IMR-90 (cell line): ENCODE measurements at regions not wholly inside any gene's neighbourhood (a gene's known extent, or its start where the extent isn't known, plus 50 kb on each side); places are given as distances from the start of the nearest gene placed in this dataset.

ENCODE experiments used
- ATAC-seq: fragments of 200-7000 bp; cut with Tn5 transposase; 2 replicates; pipeline ENCODE4 v1.9.1; 2020; ENCODE audit warnings: low read depth, mild to moderate bottlenecking, moderate library complexity
- BruUV-seq: library from RNA; stranded (reverse); fragments of 400-500 nt; replicated peaks from 2 replicates; lab custom pipeline; 2021; lab: Mats Ljungman, UMichigan
- CTCF ChIA-PET: fragments of 300-600 bp; formaldehyde crosslinking; extraction: SDS; loops from one replicate; lab custom pipeline; 2021; ENCODE audit warnings: antibody characterized with exemption; lab: Yijun Ruan, JAX
- POLR2A ChIA-PET: fragments of 300-600 bp; sonication (Branson Sonifier 250); formaldehyde crosslinking; loops from one replicate; lab custom pipeline; 2022; ENCODE audit warnings: antibody characterized with exemption; ENCODE audit not compliant: unreplicated experiment; lab: Charles Lee
- DNase-seq: peaks from one replicate; pipeline ENCODE4 v3.0.0; 2013
- H2AFZ ChIP-seq: replicated peaks from 2 replicates; pipeline ENCODE3; 2013; ENCODE audit warnings: low read length, mild to moderate bottlenecking; ENCODE audit not compliant: poor library complexity
- H2AK5ac ChIP-seq: 2 replicates; pipeline ENCODE4 v1.6.1; 2013; ENCODE audit warnings: low read depth, low read length, inconsistent platforms
- H2AK9ac ChIP-seq: replicated peaks from 2 replicates; pipeline ENCODE3; 2013; ENCODE audit warnings: mild to moderate bottlenecking, low read depth, low read length, moderate library complexity; ENCODE audit not compliant: poor library complexity
- H2BK120ac ChIP-seq: 2 replicates; pipeline ENCODE4 v1.6.1; 2013; ENCODE audit warnings: low read depth, low read length, inconsistent platforms
- H2BK15ac ChIP-seq: 3 replicates; pipeline ENCODE4 v1.6.1; 2013; ENCODE audit warnings: low read depth, low read length, inconsistent platforms
- H2BK20ac ChIP-seq: 2 replicates; pipeline ENCODE4 v1.6.1; 2013; ENCODE audit warnings: low read depth, mild to moderate bottlenecking, inconsistent platforms, low read length, moderate library complexity
- H2BK5ac ChIP-seq: 2 replicates; pipeline ENCODE4 v1.6.1; 2013; ENCODE audit warnings: mild to moderate bottlenecking, low read depth, low read length, inconsistent platforms; ENCODE audit not compliant: poor library complexity, severe bottlenecking
- H3K14ac ChIP-seq: replicated peaks from 2 replicates; pipeline ENCODE4 v1.6.1; 2013; ENCODE audit warnings: low read depth, low read length, inconsistent platforms
- H3K18ac ChIP-seq: 2 replicates; pipeline ENCODE4 v1.6.1; 2013; ENCODE audit warnings: low read depth, low read length, control low read depth
- H3K23ac ChIP-seq: 2 replicates; pipeline ENCODE4 v1.6.1; 2013; ENCODE audit warnings: low read depth, low read length, inconsistent platforms
- H3K27ac ChIP-seq: 2 replicates; pipeline ENCODE4 v1.5.1; 2013; ENCODE audit warnings: mild to moderate bottlenecking, control low read depth, low read length; ENCODE audit not compliant: insufficient read depth
- H3K27me3 ChIP-seq: 2 replicates; pipeline ENCODE4 v1.6.1; 2013; ENCODE audit warnings: low read length; ENCODE audit not compliant: control insufficient read depth, insufficient read depth
- H3K36me3 ChIP-seq: 2 replicates; pipeline ENCODE4 v1.6.1; 2013; ENCODE audit warnings: low read length, mixed read lengths; ENCODE audit not compliant: control insufficient read depth, insufficient read depth
- H3K4ac ChIP-seq: 2 replicates; pipeline ENCODE4 v1.6.1; 2013; ENCODE audit warnings: low read depth, low read length, inconsistent platforms
- H3K4me1 ChIP-seq: 2 replicates; pipeline ENCODE4 v1.6.1; 2013; ENCODE audit warnings: low read length, mixed read lengths; ENCODE audit not compliant: control insufficient read depth, insufficient read depth
- H3K4me2 ChIP-seq: 2 replicates; pipeline ENCODE4 v1.6.1; 2013; ENCODE audit warnings: low read depth, mild to moderate bottlenecking, control low read depth, low read length, moderate library complexity
- H3K4me3 ChIP-seq: 2 replicates; pipeline ENCODE4 v1.5.1; 2013; ENCODE audit warnings: low read depth, mild to moderate bottlenecking, control low read depth, low read length, moderate library complexity; ENCODE audit not compliant: insufficient read depth
- H3K56ac ChIP-seq: 2 replicates; pipeline ENCODE4 v1.6.1; 2013; ENCODE audit warnings: low read length, inconsistent platforms; ENCODE audit not compliant: insufficient read depth; ENCODE audit errors: extremely low read depth
- H3K79me1 ChIP-seq, 2 experiments: 2 replicates each; pipeline ENCODE4 v1.6.1; 2013; ENCODE audit warnings: low read length in 2 of 2, inconsistent platforms in 1 of 2, low read depth in 1 of 2
- H3K9ac ChIP-seq: 2 replicates; pipeline ENCODE4 v1.6.1; 2013; ENCODE audit warnings: low read depth, low read length, control low read depth
- H3K9me1 ChIP-seq: 2 replicates; pipeline ENCODE4 v1.6.1; 2013; ENCODE audit warnings: low read length, inconsistent platforms; ENCODE audit not compliant: insufficient read depth
- H3K9me3 ChIP-seq: 2 replicates; pipeline ENCODE4 v1.6.1; 2013; ENCODE audit warnings: low read length; ENCODE audit not compliant: control insufficient read depth, insufficient read depth
- H4K20me1 ChIP-seq: 2 replicates; pipeline ENCODE4 v1.6.1; 2013; ENCODE audit warnings: low read length, inconsistent platforms; ENCODE audit not compliant: insufficient read depth
- H4K5ac ChIP-seq: 2 replicates; pipeline ENCODE4 v1.6.1; 2013; ENCODE audit warnings: mild to moderate bottlenecking, low read depth, low read length, control low read depth
- H4K8ac ChIP-seq, 2 experiments: 2 replicates each; pipeline ENCODE4 v1.6.1; 2013; ENCODE audit warnings: low read depth in 2 of 2, low read length in 2 of 2, control low read depth in 1 of 2, inconsistent platforms in 1 of 2
- H4K91ac ChIP-seq: 2 replicates; pipeline ENCODE4 v1.6.1; 2013; ENCODE audit warnings: low read depth, low read length, inconsistent platforms; ENCODE audit not compliant: insufficient read depth
- CEBPB ChIP-seq: IDR thresholded peaks from 2 replicates; pipeline ENCODE4 v1.6.1; 2012; ENCODE audit warnings: low read depth, low read length, improper control_type of control experiment
- CHD1 ChIP-seq: IDR thresholded peaks from 2 replicates; pipeline ENCODE4 v1.6.1; 2012; ENCODE audit warnings: low read depth, low read length, improper control_type of control experiment
- FOS ChIP-seq: fragments of 150-350 bp; IDR thresholded peaks from 2 replicates; pipeline ENCODE4 v1.6.1; 2016; ENCODE audit warnings: low read depth, low read length
- MAFK ChIP-seq: IDR thresholded peaks from 2 replicates; pipeline ENCODE4 v1.6.1; 2012; ENCODE audit warnings: low read depth, low read length, improper control_type of control experiment
- MAZ ChIP-seq: IDR thresholded peaks from 2 replicates; pipeline ENCODE4 v1.6.1; 2012; ENCODE audit warnings: low read depth, mild to moderate bottlenecking, low read length, improper control_type of control experiment, moderate library complexity, borderline replicate concordance
- MXI1 ChIP-seq: IDR thresholded peaks from 2 replicates; pipeline ENCODE4 v1.6.1; 2012; ENCODE audit warnings: low read depth, mild to moderate bottlenecking, low read length, moderate library complexity, borderline replicate concordance
- POLR2A ChIP-seq: IDR thresholded peaks from 2 replicates; pipeline ENCODE4 v1.6.1; 2012; ENCODE audit warnings: mild to moderate bottlenecking, low read depth, low read length
- RAD21 ChIP-seq: IDR thresholded peaks from 2 replicates; pipeline ENCODE4 v1.6.1; 2012; ENCODE audit warnings: low read length, improper control_type of control experiment
- RCOR1 ChIP-seq: IDR thresholded peaks from 2 replicates; pipeline ENCODE4 v1.6.1; 2012; ENCODE audit warnings: mild to moderate bottlenecking, low read length, improper control_type of control experiment; ENCODE audit not compliant: insufficient replicate concordance
- RFX5 ChIP-seq: IDR thresholded peaks from 2 replicates; pipeline ENCODE4 v1.8.0; 2012; ENCODE audit warnings: low read depth, mild to moderate bottlenecking, low read length, moderate library complexity
- SMC3 ChIP-seq: fragments of 150-350 bp; IDR thresholded peaks from 2 replicates; pipeline ENCODE4 v1.6.1; 2016; ENCODE audit warnings: low read depth, mild to moderate bottlenecking, antibody characterized with exemption, low read length, moderate library complexity
- USF2 ChIP-seq: fragments of 150-350 bp; IDR thresholded peaks from 2 replicates; pipeline ENCODE4 v1.6.1; 2017; ENCODE audit warnings: mild to moderate bottlenecking, antibody characterized with exemption, low read length, low read depth
- WGBS, 2 experiments: methylation state at CpG; one replicate each; pipeline versions ENCODE4 v1.1.5 to v1.1.7; 2013; ENCODE audit warnings: missing lambda C conversion rate in 2 of 2; ENCODE audit not compliant: insufficient read length in 1 of 2; ENCODE audit errors: extremely low coverage in 2 of 2; 5-methylcytosine and 5-hydroxymethylcytosine counted together
- dilution Hi-C: fragments of 300-500 bp; cut with HindIII; formaldehyde crosslinking; loops from one replicate; pipeline ENCODE4 v1.14.3; 2018; ENCODE audit warnings: low sequenced_read_pairs; ENCODE audit not compliant: unreplicated experiment
- in situ Hi-C: fragments of 300-500 bp; cut with MboI; formaldehyde crosslinking; loops from 3 replicates; pipeline ENCODE4 v1.14.3; 2019; ENCODE audit warnings: low sequenced_read_pairs, inconsistent platforms, mixed read lengths
- intact Hi-C: fragments of 100-400 bp; cut with micrococcal nuclease; formaldehyde crosslinking; loops from 2 replicates; pipeline ENCODE4 v1.10.0; 2022
- TF ChIP-seq, protein P1 (sequence below): fragments of 150-350 bp; IDR thresholded peaks from 2 replicates; pipeline ENCODE4 v1.6.1; 2016; ENCODE audit warnings: low read depth, mild to moderate bottlenecking, low read length, moderate library complexity, borderline replicate concordance
- TF ChIP-seq, protein P2 (sequence below): conservative IDR thresholded peaks from 2 replicates; pipeline ENCODE4 v1.5.1; 2012; ENCODE audit warnings: mild to moderate bottlenecking, low read depth, low read length, improper control_type of control experiment

- Histone ChIP-seq H3K14ac (no peak overlapping the region), H2AK5ac (no peak overlapping the region), H3K4me1 (no peaks in the 10 kb centered on the region), H3K9ac (no peak overlapping the region), H3K79me1 (no peaks in the 10 kb centered on the region), H3K23ac (no peak overlapping the region), H3K27me3 (no peaks in the 10 kb centered on the region), H3K56ac (no peak overlapping the region), H2BK5ac (no peak overlapping the region), H3K9me3 (no peaks in the 10 kb centered on the region; the same call in 1 of the 2 replicates), H4K8ac (no peak overlapping the region), H3K4me2 (no peak overlapping the region), H3K4me3 (no peak overlapping the region), H4K20me1 (no peaks in the 10 kb centered on the region), H2BK120ac (no peak overlapping the region), H2AFZ (no peak overlapping the region), H3K27ac (no peak overlapping the region), H2BK15ac (no peak overlapping the region), H4K91ac (no peak overlapping the region), H4K5ac (no peak overlapping the region), H3K4ac (no peak overlapping the region), H2AK9ac (no peak overlapping the region), H3K36me3 (no peaks in the 10 kb centered on the region), H2BK20ac (no peak overlapping the region), H3K18ac (no peak overlapping the region), H3K9me1 (no peaks in the 10 kb centered on the region)
- ChIA-PET CTCF (no interaction called here), POLR2A (no interaction called here)
- intact Hi-C loops (no loop called here), in situ Hi-C loops (no loop called here), dilution Hi-C loops (no loop called here)
- no TSS peak for BruUV-seq
- TF ChIP-seq RCOR1, result no peak
- no peak for TF ChIP-seq RFX5
- TF ChIP-seq, protein P1, sequence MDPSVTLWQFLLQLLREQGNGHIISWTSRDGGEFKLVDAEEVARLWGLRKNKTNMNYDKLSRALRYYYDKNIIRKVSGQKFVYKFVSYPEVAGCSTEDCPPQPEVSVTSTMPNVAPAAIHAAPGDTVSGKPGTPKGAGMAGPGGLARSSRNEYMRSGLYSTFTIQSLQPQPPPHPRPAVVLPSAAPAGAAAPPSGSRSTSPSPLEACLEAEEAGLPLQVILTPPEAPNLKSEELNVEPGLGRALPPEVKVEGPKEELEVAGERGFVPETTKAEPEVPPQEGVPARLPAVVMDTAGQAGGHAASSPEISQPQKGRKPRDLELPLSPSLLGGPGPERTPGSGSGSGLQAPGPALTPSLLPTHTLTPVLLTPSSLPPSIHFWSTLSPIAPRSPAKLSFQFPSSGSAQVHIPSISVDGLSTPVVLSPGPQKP, result no peak
- no peak for TF ChIP-seq CEBPB
- TF ChIP-seq POLR2A, result no peak
- TF ChIP-seq RAD21, result no peak
- no peak for TF ChIP-seq SMC3
- TF ChIP-seq MAZ, result no peak
- TF ChIP-seq MXI1, result no peak
- no peak for TF ChIP-seq USF2
- no peak for TF ChIP-seq CHD1
- TF ChIP-seq FOS, result no peak
- TF ChIP-seq, protein P2, sequence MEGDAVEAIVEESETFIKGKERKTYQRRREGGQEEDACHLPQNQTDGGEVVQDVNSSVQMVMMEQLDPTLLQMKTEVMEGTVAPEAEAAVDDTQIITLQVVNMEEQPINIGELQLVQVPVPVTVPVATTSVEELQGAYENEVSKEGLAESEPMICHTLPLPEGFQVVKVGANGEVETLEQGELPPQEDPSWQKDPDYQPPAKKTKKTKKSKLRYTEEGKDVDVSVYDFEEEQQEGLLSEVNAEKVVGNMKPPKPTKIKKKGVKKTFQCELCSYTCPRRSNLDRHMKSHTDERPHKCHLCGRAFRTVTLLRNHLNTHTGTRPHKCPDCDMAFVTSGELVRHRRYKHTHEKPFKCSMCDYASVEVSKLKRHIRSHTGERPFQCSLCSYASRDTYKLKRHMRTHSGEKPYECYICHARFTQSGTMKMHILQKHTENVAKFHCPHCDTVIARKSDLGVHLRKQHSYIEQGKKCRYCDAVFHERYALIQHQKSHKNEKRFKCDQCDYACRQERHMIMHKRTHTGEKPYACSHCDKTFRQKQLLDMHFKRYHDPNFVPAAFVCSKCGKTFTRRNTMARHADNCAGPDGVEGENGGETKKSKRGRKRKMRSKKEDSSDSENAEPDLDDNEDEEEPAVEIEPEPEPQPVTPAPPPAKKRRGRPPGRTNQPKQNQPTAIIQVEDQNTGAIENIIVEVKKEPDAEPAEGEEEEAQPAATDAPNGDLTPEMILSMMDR, result no peak
- no peak for TF ChIP-seq MAFK
- DNase-seq, result no peak
- no CpG with 5 or more reads among the region's 3 CpGs for WGBS, 2 experiments
- no peak for ATAC-seq
These were observed 352.4 kb downstream of the GRIA2 start for GRCh38 chr4:157572951-157573350.
